Right lobe of liver (tissue), 6 donors: ENCODE measurements at regions not wholly inside any gene's neighbourhood (a gene's known extent, or its start where the extent isn't known, plus 50 kb on each side); places are given as distances from the start of the nearest gene placed in this dataset.
"Not testable (repeated sequence)": the region's sequence is repeated elsewhere in the genome, so short reads cannot be mapped to it uniquely, and the experiment has no call there.

Experiments used
- ATAC-seq, 4 donors: fragments of 200-7000 bp; cut with Tn5 transposase; one replicate each; pipeline ENCODE4 v1.9.1; 2020; ENCODE audit warnings: mild to moderate bottlenecking in 4 of 4, moderate library complexity in 4 of 4
- DNase-seq, 3 donors: peaks; one replicate each; pipeline ENCODE4 v3.0.0-alpha.2; 2020
- H3K27ac ChIP-seq, 3 donors: fragments of 200-600 bp; one replicate each; pipeline ENCODE4 v1.8.0; 2022
- H3K27me3 ChIP-seq, 2 donors: fragments of 200-600 bp; one replicate each; pipeline ENCODE4 v1.8.0; 2022
- H3K36me3 ChIP-seq, 4 donors: fragments of 200-600 bp; sonication (generic) in 1 of 4; one replicate each; pipeline versions ENCODE4 v1.5.1 to v1.8.0; 2017 to 2022; ENCODE audit warnings: control low read depth in 1 of 4
- H3K4me1 ChIP-seq, 4 donors: fragments of 200-600 bp; sonication (generic) in 1 of 4; one replicate each; pipeline versions ENCODE4 v1.5.1 to v1.8.0; 2017 to 2022; ENCODE audit warnings: control low read depth in 1 of 4
- H3K4me3 ChIP-seq, 3 donors: fragments of 200-600 bp; one replicate each; pipeline ENCODE4 v1.8.0; 2022
- H3K9me3 ChIP-seq, 4 donors: fragments of 200-600 bp; sonication (generic) in 1 of 4; one replicate each; pipeline versions ENCODE4 v1.5.1 to v1.8.0; 2017 to 2022; ENCODE audit warnings: control low read depth in 1 of 4
- POLR2A ChIP-seq: fragments of 450-650 bp; IDR thresholded peaks from one replicate; pipeline ENCODE4 v1.6.1; 2017; ENCODE audit warnings: antibody characterized with exemption, mild to moderate bottlenecking
- WGBS: methylation state at CpG from one replicate; pipeline ENCODE4 v1.1.6; 2018; ENCODE audit warnings: low coverage, low lambda C conversion rate; ENCODE audit not compliant: insufficient coverage; ENCODE audit errors: missing lambda C conversion rate; 5-methylcytosine and 5-hydroxymethylcytosine counted together
- intact Hi-C, 2 donors: fragments of 100-400 bp; cut with DNase I; formaldehyde crosslinking; loops; one replicate each; pipeline versions ENCODE4 v1.11.2 to v1.14.1; 2022
- TF ChIP-seq, protein P1 (sequence below), 4 donors: fragments of 200-600 bp in 3 of 4; fragments of 450-650 bp in 1 of 4; IDR thresholded peaks; one replicate each; pipeline versions ENCODE4 v1.5.1 to v1.8.0; 2016 to 2022; ENCODE audit warnings: antibody characterized with exemption in 4 of 4, mild to moderate bottlenecking in 2 of 4
- donor health status: DM: no; HTN: yes; CAD: no.
- donor health status: DM: no; HTN: no; CAD: no.
- donor health status: DM: no; HTN: no; CAD: no.
- donor health status: DM: no; HTN: yes; CAD: no.
- donor health status: DM: no; HTN: yes; CAD: no.

GRCh38 chr14:98932431-98933325 lies 339.3 kb downstream of the BCL11B start:
- Histone ChIP-seq H3K36me3 (no peaks in the 10 kb centered on the region), H3K27me3 (no peaks in the 10 kb centered on the region), H3K4me1 (no peaks in the 10 kb centered on the region), H3K27ac (no peak overlapping the region), H3K4me3 (no peak overlapping the region), H3K9me3 (no peaks in the 10 kb centered on the region)
- no peak for DNase-seq
- intact Hi-C loops = no loop called here
- no peak for ATAC-seq
- WGBS = 62% methylated on average over 7 of the region's 8 CpGs
- TF ChIP-seq POLR2A = no peak
- TF ChIP-seq, protein P1, sequence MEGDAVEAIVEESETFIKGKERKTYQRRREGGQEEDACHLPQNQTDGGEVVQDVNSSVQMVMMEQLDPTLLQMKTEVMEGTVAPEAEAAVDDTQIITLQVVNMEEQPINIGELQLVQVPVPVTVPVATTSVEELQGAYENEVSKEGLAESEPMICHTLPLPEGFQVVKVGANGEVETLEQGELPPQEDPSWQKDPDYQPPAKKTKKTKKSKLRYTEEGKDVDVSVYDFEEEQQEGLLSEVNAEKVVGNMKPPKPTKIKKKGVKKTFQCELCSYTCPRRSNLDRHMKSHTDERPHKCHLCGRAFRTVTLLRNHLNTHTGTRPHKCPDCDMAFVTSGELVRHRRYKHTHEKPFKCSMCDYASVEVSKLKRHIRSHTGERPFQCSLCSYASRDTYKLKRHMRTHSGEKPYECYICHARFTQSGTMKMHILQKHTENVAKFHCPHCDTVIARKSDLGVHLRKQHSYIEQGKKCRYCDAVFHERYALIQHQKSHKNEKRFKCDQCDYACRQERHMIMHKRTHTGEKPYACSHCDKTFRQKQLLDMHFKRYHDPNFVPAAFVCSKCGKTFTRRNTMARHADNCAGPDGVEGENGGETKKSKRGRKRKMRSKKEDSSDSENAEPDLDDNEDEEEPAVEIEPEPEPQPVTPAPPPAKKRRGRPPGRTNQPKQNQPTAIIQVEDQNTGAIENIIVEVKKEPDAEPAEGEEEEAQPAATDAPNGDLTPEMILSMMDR (IDR thresholded peaks at IDR 0.05) = no peak

DNA sequence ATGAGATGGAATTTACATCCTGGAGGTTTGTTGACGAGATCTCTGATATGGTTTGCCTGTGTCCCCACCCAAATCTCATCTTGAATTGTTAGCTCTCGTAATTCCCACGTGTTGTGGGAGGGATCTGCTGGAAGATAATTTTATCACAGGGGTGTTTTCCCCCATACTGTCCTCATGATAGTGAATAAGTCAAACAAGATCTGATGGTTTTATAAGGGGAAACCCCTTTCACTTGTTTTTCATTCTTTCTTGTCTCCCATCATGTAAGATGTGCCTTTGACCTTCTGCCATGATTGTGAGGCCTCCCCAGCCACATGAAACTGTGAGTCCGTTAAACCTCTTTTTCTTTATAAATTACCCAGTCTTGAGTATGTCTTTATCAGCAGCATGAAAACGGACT lies 337.4 kb downstream of the BCL11B start:
- H3K9me3 ChIP-seq, ATAC-seq, H3K27ac ChIP-seq, H3K36me3 ChIP-seq, intact Hi-C loops, H3K4me3 ChIP-seq, H3K27me3 ChIP-seq, DNase-seq, H3K4me1 ChIP-seq: not testable (repeated sequence)
- WGBS = 49% methylated on average over 5 of the region's 5 CpGs

DNA sequence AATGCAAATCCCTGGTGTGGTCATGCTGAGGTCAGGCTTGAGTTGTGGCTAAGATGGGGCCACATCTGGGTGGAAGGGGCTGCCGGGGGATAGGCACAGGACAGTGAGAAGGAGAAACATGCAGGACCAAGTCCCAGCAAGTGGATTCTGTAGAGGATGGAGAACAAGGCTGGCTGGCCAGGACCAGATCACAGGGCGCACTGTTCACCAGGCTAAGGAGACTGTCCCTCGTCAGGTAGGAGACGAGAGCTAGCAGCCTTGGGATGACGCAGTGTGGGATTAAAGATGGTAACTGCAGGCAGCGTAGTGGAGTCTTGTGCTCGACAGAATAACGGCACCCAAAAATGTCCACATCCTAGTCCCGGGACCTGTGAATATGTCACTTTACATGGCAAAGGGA lies 336.1 kb downstream of the BCL11B start:
- H3K36me3 ChIP-seq = no peaks in the 10 kb centered on the region
- no peak overlapping the region for H3K27ac ChIP-seq
- intact Hi-C loops = no loop called here
- DNase-seq (peak in 1 of 3 donors; percentile 26), ATAC-seq (no peak)
- no peaks in the 10 kb centered on the region for H3K27me3 ChIP-seq
- H3K9me3 ChIP-seq = no peaks in the 10 kb centered on the region
- 64% methylated on average over 7 of the region's 9 CpGs for WGBS
- no peak overlapping the region for H3K4me3 ChIP-seq
- TF ChIP-seq POLR2A = no peak
- TF ChIP-seq, protein P1 (IDR thresholded peaks at IDR 0.05) = no peak
- H3K4me1 ChIP-seq = no peaks in the 10 kb centered on the region

DNA sequence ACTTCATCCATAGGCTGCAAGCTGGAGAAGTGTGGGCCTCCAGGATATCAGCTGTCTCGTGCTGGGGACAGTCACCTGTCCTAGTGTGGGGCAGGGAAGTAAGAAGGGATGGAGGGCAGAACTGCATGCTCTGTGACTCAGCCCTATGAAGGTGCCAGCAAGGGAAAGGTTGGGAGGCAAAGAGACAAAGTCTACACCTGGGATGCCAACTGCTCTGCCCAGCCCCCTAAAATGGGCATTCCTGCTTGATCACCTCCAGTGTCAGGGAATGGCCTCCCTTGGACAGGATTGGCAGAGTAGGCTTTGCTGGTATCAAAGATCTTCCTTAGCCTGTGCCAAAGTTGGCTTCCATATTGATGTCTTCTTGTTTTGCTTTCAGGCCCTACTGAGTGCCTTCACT lies 335.0 kb downstream of the BCL11B start:
- Histone ChIP-seq H3K27ac (no peak overlapping the region), H3K36me3 (no peaks in the 10 kb centered on the region), H3K9me3 (no peaks in the 10 kb centered on the region), H3K27me3 (no peaks in the 10 kb centered on the region), H3K4me3 (no peak overlapping the region), H3K4me1 (no peaks in the 10 kb centered on the region)
- DNase-seq (no peak), ATAC-seq (no peak)
- TF ChIP-seq, protein P1 (IDR thresholded peaks at IDR 0.05) = no peak
- no peak for TF ChIP-seq POLR2A
- WGBS = 30% methylated on average over 1 of the region's 1 CpG
- intact Hi-C loops = no loop called here

GRCh38 chr14:98937712-98938505 lies 334.1 kb downstream of the BCL11B start:
- TF ChIP-seq, protein P1 (IDR thresholded peaks at IDR 0.05) = no peak
- no peak for TF ChIP-seq POLR2A
- Histone ChIP-seq H3K4me1 (no peaks in the 10 kb centered on the region), H3K27ac (no peak overlapping the region), H3K9me3 (no peaks in the 10 kb centered on the region), H3K36me3 (no peaks in the 10 kb centered on the region), H3K27me3 (no peaks in the 10 kb centered on the region), H3K4me3 (no peak overlapping the region)
- 66% methylated on average over 6 of the region's 6 CpGs for WGBS
- DNase-seq (no peak), ATAC-seq (no peak)
- intact Hi-C loops = no loop called here
